Lower lobe of right lung (tissue), 2 donors: ENCODE measurements at regions not wholly inside any gene's neighbourhood (a gene's known extent, or its start where the extent isn't known, plus 50 kb on each side); places are given as distances from the start of the nearest gene placed in this dataset.

Experiments used
- ATAC-seq, 2 donors: fragments of 200-7000 bp; cut with Tn5 transposase; one replicate each; pipeline ENCODE4 v1.9.1; 2020 to 2022; ENCODE audit warnings: mild to moderate bottlenecking in 2 of 2, moderate library complexity in 2 of 2
- DNase-seq: peaks from one replicate; pipeline ENCODE4 v3.0.0-alpha.2; 2020
- H3K27ac ChIP-seq: fragments of 200-600 bp; one replicate; pipeline ENCODE4 v1.8.0; 2022
- H3K27me3 ChIP-seq: fragments of 200-600 bp; one replicate; pipeline ENCODE4 v1.8.0; 2022; ENCODE audit warnings: low read depth
- H3K36me3 ChIP-seq: fragments of 200-600 bp; one replicate; pipeline ENCODE4 v1.8.0; 2022; ENCODE audit warnings: mild to moderate bottlenecking
- H3K4me1 ChIP-seq: fragments of 200-600 bp; one replicate; pipeline ENCODE4 v1.8.0; 2022
- H3K4me3 ChIP-seq: fragments of 200-600 bp; one replicate; pipeline ENCODE4 v1.8.0; 2022; ENCODE audit warnings: mild to moderate bottlenecking
- H3K9me3 ChIP-seq: fragments of 200-600 bp; one replicate; pipeline ENCODE4 v1.8.0; 2022
- CTCF ChIP-seq: fragments of 200-600 bp; IDR thresholded peaks from one replicate; pipeline ENCODE4 v1.8.0; 2022; ENCODE audit warnings: antibody characterized with exemption, mild to moderate bottlenecking
- intact Hi-C: fragments of 100-400 bp; cut with DNase I; formaldehyde crosslinking; loops from one replicate; pipeline ENCODE4 v1.11.0; 2022
- donor health status: DM: no; HTN: yes; CAD: no; lungs with severe emphysema.

- H3K27me3 ChIP-seq = no peaks in the 10 kb centered on the region
- no peak for DNase-seq
- no peaks in the 10 kb centered on the region for H3K36me3 ChIP-seq
- ATAC-seq = no peak
- no peaks in the 10 kb centered on the region for H3K9me3 ChIP-seq
- intact Hi-C loops = no loop called here
- no peak overlapping the region for H3K27ac ChIP-seq
- no peak for TF ChIP-seq CTCF
- H3K4me1 ChIP-seq = no peaks in the 10 kb centered on the region
- no peak overlapping the region for H3K4me3 ChIP-seq
These were observed 436.2 kb upstream of the LARGE1 start for GRCh38 chr22:34356481-34356880.

GRCh38 chr22:34370711-34371110 lies 450.4 kb upstream of the LARGE1 start:
- H3K4me1 ChIP-seq = no peaks in the 10 kb centered on the region
- no peak for TF ChIP-seq CTCF
- H3K36me3 ChIP-seq = no peaks in the 10 kb centered on the region
- no peak overlapping the region for H3K27ac ChIP-seq
- intact Hi-C loops = no loop called here
- ATAC-seq (no peak), DNase-seq (no peak)
- H3K4me3 ChIP-seq = no peak overlapping the region
- H3K9me3 ChIP-seq = no peaks in the 10 kb centered on the region
- no peaks in the 10 kb centered on the region for H3K27me3 ChIP-seq

DNA sequence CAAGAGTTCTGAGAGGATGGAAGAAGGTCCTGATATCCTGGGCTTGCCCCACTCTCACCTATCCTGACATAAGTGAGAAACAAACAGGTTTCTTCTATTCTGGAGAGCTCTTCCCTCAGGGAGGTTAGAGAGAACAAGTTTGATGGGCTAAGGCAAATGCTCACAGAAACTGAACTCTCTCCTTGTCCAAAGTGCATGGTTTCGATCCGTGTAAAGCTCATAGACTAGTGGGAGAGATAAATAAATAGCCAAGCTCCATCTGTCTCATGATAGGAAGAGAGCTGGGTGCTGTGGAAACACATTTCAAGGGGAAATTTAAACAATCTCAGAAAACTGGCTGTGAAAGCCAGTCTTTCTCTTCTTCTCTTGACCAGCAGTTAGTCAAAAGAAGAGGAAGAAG lies 459.5 kb upstream of the LARGE1 start:
- Histone ChIP-seq H3K4me1 (no peaks in the 10 kb centered on the region), H3K4me3 (no peak overlapping the region), H3K27me3 (no peaks in the 10 kb centered on the region), H3K27ac (no peak overlapping the region), H3K9me3 (no peaks in the 10 kb centered on the region), H3K36me3 (no peaks in the 10 kb centered on the region)
- intact Hi-C loops = no loop called here
- ATAC-seq (no peak), DNase-seq (no peak)
- no peak for TF ChIP-seq CTCF

- no peak for ATAC-seq
- intact Hi-C loops = no loop called here
- Histone ChIP-seq H3K9me3 (no peaks in the 10 kb centered on the region), H3K4me3 (no peak overlapping the region), H3K4me1 (no peaks in the 10 kb centered on the region), H3K27ac (no peak overlapping the region), H3K27me3 (no peaks in the 10 kb centered on the region), H3K36me3 (no peaks in the 10 kb centered on the region)
- TF ChIP-seq CTCF = no peak
- DNase-seq = no peak
These were observed 460.3 kb upstream of the LARGE1 start for GRCh38 chr22:34380532-34380931.

- Histone ChIP-seq H3K4me1 (no peaks in the 10 kb centered on the region), H3K27me3 (no peaks in the 10 kb centered on the region), H3K4me3 (no peak overlapping the region), H3K36me3 (no peaks in the 10 kb centered on the region), H3K27ac (no peak overlapping the region), H3K9me3 (no peaks in the 10 kb centered on the region)
- ATAC-seq (no peak), DNase-seq (no peak)
- TF ChIP-seq CTCF = no peak
- intact Hi-C loops = no loop called here
These were observed 470.1 kb upstream of the LARGE1 start for GRCh38 chr22:34390400-34390799.

DNA sequence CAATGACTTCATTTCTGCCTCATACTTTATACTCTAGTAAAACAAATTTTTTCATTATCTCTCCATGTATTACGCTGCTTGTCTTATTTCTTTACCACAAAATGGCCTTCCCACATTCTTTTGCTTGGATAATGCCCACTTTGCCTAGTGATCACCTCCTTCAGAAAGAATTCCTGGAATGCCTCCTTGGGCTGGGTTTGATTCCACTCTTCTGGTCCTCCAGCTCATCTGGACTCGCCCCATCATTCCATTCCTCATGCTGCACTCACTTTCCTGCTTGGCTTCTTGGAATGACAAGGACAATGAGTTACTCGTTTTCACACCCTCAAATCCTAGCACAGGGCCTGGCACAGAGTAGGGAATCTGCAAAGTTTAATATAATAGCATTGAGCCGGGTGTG lies 475.1 kb upstream of the LARGE1 start:
- no peaks in the 10 kb centered on the region for H3K4me1 ChIP-seq
- H3K9me3 ChIP-seq = no peaks in the 10 kb centered on the region
- H3K27ac ChIP-seq = no peak overlapping the region
- no peak for TF ChIP-seq CTCF
- no peaks in the 10 kb centered on the region for H3K36me3 ChIP-seq
- intact Hi-C loops = no loop called here
- ATAC-seq = no peak
- H3K27me3 ChIP-seq = no peaks in the 10 kb centered on the region
- H3K4me3 ChIP-seq = no peak overlapping the region
- DNase-seq = no peak
